Muscle layer of duodenum (tissue), 2 donors: ENCODE measurements at regions not wholly inside any gene's neighbourhood (a gene's known extent, or its start where the extent isn't known, plus 50 kb on each side); places are given as distances from the start of the nearest gene placed in this dataset.
A peak's percentile ranks its signal among the peaks of the same experiment; 100 is the strongest.

Experiments used
- H3K27ac ChIP-seq: one replicate; pipeline ENCODE4 v1.7.0; 2013; ENCODE audit warnings: mild to moderate bottlenecking, low read length
- H3K27me3 ChIP-seq: one replicate; pipeline ENCODE4 v1.7.0; 2013; ENCODE audit warnings: low read depth, mild to moderate bottlenecking, control low read depth, low read length
- H3K36me3 ChIP-seq, 2 donors: one replicate each; pipeline ENCODE4 v1.7.0; 2013; ENCODE audit warnings: low read length in 2 of 2, control low read depth in 1 of 2, mild to moderate bottlenecking in 1 of 2; ENCODE audit not compliant: insufficient read depth in 2 of 2, control insufficient read depth in 1 of 2
- H3K4me1 ChIP-seq, 2 donors: one replicate each; pipeline ENCODE4 v1.7.0; 2013; ENCODE audit warnings: low read length in 2 of 2, mild to moderate bottlenecking in 2 of 2, control low read depth in 1 of 2, moderate library complexity in 1 of 2; ENCODE audit not compliant: insufficient read depth in 2 of 2, control insufficient read depth in 1 of 2
- H3K4me3 ChIP-seq, 2 donors: one replicate each; pipeline ENCODE4 v1.7.0; 2013; ENCODE audit warnings: low read length in 2 of 2, low read depth in 1 of 2, mild to moderate bottlenecking in 1 of 2
- H3K9me3 ChIP-seq, 2 donors: one replicate each; pipeline ENCODE4 v1.7.0; 2013; ENCODE audit warnings: low read length in 2 of 2, control low read depth in 1 of 2, mild to moderate bottlenecking in 1 of 2; ENCODE audit not compliant: control insufficient read depth in 1 of 2
- donor health status: healthy.

DNA sequence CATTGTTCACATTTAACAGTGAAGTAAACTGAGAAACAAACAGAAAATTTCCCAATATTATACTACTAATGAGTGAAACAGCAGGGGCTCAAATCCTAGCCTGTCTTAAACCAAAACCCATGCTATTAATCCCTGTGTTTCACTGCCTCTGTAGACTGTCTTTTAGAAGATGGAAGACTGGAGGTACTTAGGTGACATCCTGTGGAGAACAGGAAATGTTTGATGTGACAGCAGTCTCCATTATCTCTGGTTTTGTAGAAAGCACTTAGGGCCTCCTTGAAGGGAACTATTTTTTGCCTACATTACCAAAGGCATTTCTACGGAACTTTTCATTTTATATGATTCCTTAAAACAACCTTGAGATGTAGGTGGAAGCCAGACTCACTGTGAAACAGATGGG lies 288.1 kb upstream of the SORL1-AS1 start:
- Histone ChIP-seq H3K27ac (peak overlapping the region; percentile 89), H3K9me3 (peaks cover 3 to 7% of the 10 kb centered on the region in 2 donors), H3K27me3 (no peaks in the 10 kb centered on the region), H3K4me3 (peak overlapping the region in 1 of 2 donors; percentile 17), H3K4me1 (peaks cover 0 to 7% of the 10 kb centered on the region in 2 donors), H3K36me3 (no peaks in the 10 kb centered on the region)

GRCh38 chr11:121733858-121734257 lies 281.1 kb upstream of the SORL1-AS1 start:
- Histone ChIP-seq H3K4me1 (no peaks in the 10 kb centered on the region), H3K36me3 (no peaks in the 10 kb centered on the region), H3K27ac (no peak overlapping the region), H3K4me3 (no peak overlapping the region), H3K9me3 (peaks cover 0 to 4% of the 10 kb centered on the region in 2 donors), H3K27me3 (no peaks in the 10 kb centered on the region)

DNA sequence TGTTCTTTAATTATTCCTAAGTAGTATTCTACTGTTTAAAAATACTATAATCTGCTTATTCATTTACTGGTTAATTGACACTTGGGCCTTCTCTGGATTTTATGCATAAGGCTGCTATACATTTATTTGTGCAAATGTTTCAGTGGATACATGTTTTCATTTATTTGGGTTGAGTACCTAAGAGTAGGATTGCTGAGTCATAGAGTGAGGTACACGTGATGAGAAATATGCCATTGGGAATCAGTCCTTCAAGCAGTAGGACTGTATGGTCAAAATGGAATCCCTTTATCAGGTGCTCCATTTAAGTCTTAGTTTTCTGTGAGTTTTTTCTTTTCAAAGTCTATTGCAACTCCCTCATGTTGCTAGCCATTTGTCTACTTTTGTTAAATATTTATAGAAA lies 275.2 kb upstream of the SORL1-AS1 start:
- peaks cover 0 to 4% of the 10 kb centered on the region in 2 donors for H3K4me1 ChIP-seq
- H3K27me3 ChIP-seq = no peaks in the 10 kb centered on the region
- H3K9me3 ChIP-seq = no peaks in the 10 kb centered on the region
- H3K36me3 ChIP-seq = no peaks in the 10 kb centered on the region
- H3K27ac ChIP-seq = no peak overlapping the region
- H3K4me3 ChIP-seq = no peak overlapping the region

GRCh38 chr11:121723246-121723741 lies 270.5 kb upstream of the SORL1-AS1 start:
- peak overlapping the region; percentile 88 for H3K27ac ChIP-seq
- peak overlapping the region; percentile 47 to 66 for H3K4me3 ChIP-seq
- no peaks in the 10 kb centered on the region for H3K27me3 ChIP-seq
- H3K4me1 ChIP-seq = peaks cover 0 to under 1% of the 10 kb centered on the region in 2 donors
- H3K36me3 ChIP-seq = peaks cover 0 to 3% of the 10 kb centered on the region in 2 donors
- no peaks in the 10 kb centered on the region for H3K9me3 ChIP-seq

GRCh38 chr11:121722431-121723245 lies 269.9 kb upstream of the SORL1-AS1 start:
- Histone ChIP-seq H3K4me1 (no peaks in the 10 kb centered on the region), H3K27me3 (no peaks in the 10 kb centered on the region), H3K27ac (peak overlapping the region; percentile 88), H3K36me3 (peaks cover 0 to 3% of the 10 kb centered on the region in 2 donors), H3K9me3 (no peaks in the 10 kb centered on the region), H3K4me3 (peak overlapping the region; percentile 47 to 66)

DNA sequence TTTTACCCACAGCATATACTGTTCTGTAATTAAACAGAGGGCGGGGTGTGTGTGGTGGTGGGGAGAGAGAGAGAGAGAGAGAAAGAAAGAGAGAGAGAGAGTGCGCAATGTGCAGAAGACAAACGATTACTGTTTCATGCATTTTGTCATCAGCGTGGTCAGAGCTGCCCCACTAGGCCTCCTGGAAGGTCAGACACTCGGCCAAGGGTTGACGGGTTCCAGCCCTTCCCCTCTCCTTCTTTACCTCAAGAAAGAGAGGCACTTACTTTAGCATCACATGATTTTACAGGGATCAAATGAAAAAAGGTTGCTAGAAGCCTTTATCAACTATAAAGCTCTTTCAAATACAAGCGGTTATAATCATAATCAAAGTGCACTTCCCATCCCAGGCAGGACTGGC lies 269.2 kb upstream of the SORL1-AS1 start:
- H3K4me3 ChIP-seq = peak overlapping the region in 1 of 2 donors; percentile 66
- peak overlapping the region; percentile 75 for H3K27ac ChIP-seq
- peaks cover 0 to 3% of the 10 kb centered on the region in 2 donors for H3K36me3 ChIP-seq
- H3K27me3 ChIP-seq = no peaks in the 10 kb centered on the region
- no peaks in the 10 kb centered on the region for H3K9me3 ChIP-seq
- H3K4me1 ChIP-seq = no peaks in the 10 kb centered on the region

- no peaks in the 10 kb centered on the region for H3K27me3 ChIP-seq
- no peak overlapping the region for H3K4me3 ChIP-seq
- peak overlapping the region; percentile 75 for H3K27ac ChIP-seq
- H3K9me3 ChIP-seq = no peaks in the 10 kb centered on the region
- peaks cover 0 to 3% of the 10 kb centered on the region in 2 donors for H3K36me3 ChIP-seq
- no peaks in the 10 kb centered on the region for H3K4me1 ChIP-seq
These were observed 268.7 kb upstream of the SORL1-AS1 start for GRCh38 chr11:121721448-121721847.

- Histone ChIP-seq H3K9me3 (no peaks in the 10 kb centered on the region), H3K27me3 (no peaks in the 10 kb centered on the region), H3K27ac (no peak overlapping the region), H3K4me3 (no peak overlapping the region), H3K4me1 (no peaks in the 10 kb centered on the region), H3K36me3 (no peaks in the 10 kb centered on the region)
These were observed 264.5 kb upstream of the SORL1-AS1 start for GRCh38 chr11:121717296-121717695.

- H3K27ac ChIP-seq = no peak overlapping the region
- H3K4me1 ChIP-seq = no peaks in the 10 kb centered on the region
- H3K36me3 ChIP-seq = no peaks in the 10 kb centered on the region
- H3K27me3 ChIP-seq = no peaks in the 10 kb centered on the region
- no peak overlapping the region for H3K4me3 ChIP-seq
- no peaks in the 10 kb centered on the region for H3K9me3 ChIP-seq
These were observed 263.3 kb upstream of the SORL1-AS1 start for GRCh38 chr11:121716060-121716459.

- H3K4me3 ChIP-seq = no peak overlapping the region
- H3K27ac ChIP-seq = no peak overlapping the region
These were observed 262.6 kb upstream of the SORL1-AS1 start for GRCh38 chr11:121715405-121715804.

GRCh38 chr11:121714351-121714750 lies 261.6 kb upstream of the SORL1-AS1 start:
- no peak overlapping the region for H3K27ac ChIP-seq

More at GRCh38 chr11:121715405-121715804, 262.6 kb upstream of the SORL1-AS1 start:
- Histone ChIP-seq H3K9me3 (no peaks in the 10 kb centered on the region), H3K4me1 (no peaks in the 10 kb centered on the region), H3K36me3 (no peaks in the 10 kb centered on the region), H3K27me3 (no peaks in the 10 kb centered on the region)

More at GRCh38 chr11:121714351-121714750, 261.6 kb upstream of the SORL1-AS1 start:
- no peak overlapping the region for H3K4me3 ChIP-seq
- H3K9me3 ChIP-seq = no peaks in the 10 kb centered on the region
- H3K4me1 ChIP-seq = no peaks in the 10 kb centered on the region
- H3K36me3 ChIP-seq = no peaks in the 10 kb centered on the region
- H3K27me3 ChIP-seq = no peaks in the 10 kb centered on the region
